NAMALWA (cell line): ENCODE measurements at regions not wholly inside any gene's neighbourhood (a gene's known extent, or its start where the extent isn't known, plus 50 kb on each side); places are given as distances from the start of the nearest gene placed in this dataset.
A peak's percentile ranks its signal among the peaks of the same experiment; 100 is the strongest.

ENCODE experiments used
- DNase-seq: peaks from one replicate; pipeline ENCODE4 v3.0.0-alpha.2; 2015; ENCODE audit warnings: low spot score

GRCh38 chr13:57443494-57443893, 188.1 kb upstream of the PCDH17 start:
- DNase-seq = no peak

GRCh38 chr13:57450356-57450755, 181.2 kb upstream of the PCDH17 start:
- no peak for DNase-seq

GRCh38 chr13:57452228-57452627, 179.3 kb upstream of the PCDH17 start:
- DNase-seq = no peak

- DNase-seq = no peak
These were observed 161.1 kb upstream of the PCDH17 start for GRCh38 chr13:57470491-57470890.

GRCh38 chr13:57491318-57491717, 140.2 kb upstream of the PCDH17 start:
- DNase-seq = no peak

GRCh38 chr13:57507752-57508463, 123.6 kb upstream of the PCDH17 start:
- DNase-seq = no peak

- DNase-seq = no peak
These were observed 119.9 kb upstream of the PCDH17 start for GRCh38 chr13:57511603-57512002.

GRCh38 chr13:57527114-57527735, 104.3 kb upstream of the PCDH17 start:
- DNase-seq = no peak

GRCh38 chr13:57531256-57531655, 100.3 kb upstream of the PCDH17 start:
- DNase-seq = no peak

GRCh38 chr13:57546942-57547341, 84.6 kb upstream of the PCDH17 start:
- no peak for DNase-seq

GRCh38 chr13:57552437-57552836, 79.1 kb upstream of the PCDH17 start:
- DNase-seq = no peak

- DNase-seq = no peak
These were observed 77.6 kb upstream of the PCDH17 start for GRCh38 chr13:57553932-57554331.

- DNase-seq = peak; percentile 68
These were observed 73.5 kb upstream of the PCDH17 start for GRCh38 chr13:57558051-57558467.

GRCh38 chr13:57568865-57569264, 62.7 kb upstream of the PCDH17 start:
- DNase-seq = no peak

- DNase-seq = peak; percentile 68
These were observed 61.6 kb upstream of the PCDH17 start for GRCh38 chr13:57569986-57570385.
